GM12874 (cell line): ENCODE measurements at regions not wholly inside any gene's neighbourhood (a gene's known extent, or its start where the extent isn't known, plus 50 kb on each side); places are given as distances from the start of the nearest gene placed in this dataset.

Source experiments
- TF ChIP-seq, protein P1 (sequence below): IDR thresholded peaks from 2 replicates; pipeline ENCODE4 v1.5.1; 2011; ENCODE audit warnings: low read depth, mild to moderate bottlenecking, control low read depth, low read length, moderate library complexity; ENCODE audit not compliant: insufficient read depth

DNA sequence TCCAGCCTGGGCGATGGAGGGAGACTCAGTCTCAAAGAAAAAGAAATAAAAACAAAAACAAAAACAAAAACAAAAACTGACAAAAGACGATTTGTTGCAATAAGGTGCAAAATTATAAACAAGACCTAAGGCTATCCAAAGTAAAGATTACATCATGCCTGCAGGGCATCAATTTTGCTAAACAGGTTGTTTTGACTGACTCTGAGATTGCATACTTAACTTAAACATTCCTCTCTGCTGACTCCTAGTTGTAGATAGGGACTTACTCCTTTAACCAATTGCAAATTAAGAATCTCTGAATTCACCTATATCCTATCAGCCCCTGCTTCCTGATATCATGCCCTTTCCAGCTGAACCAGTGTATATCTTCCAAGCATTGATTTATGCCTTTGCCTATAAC lies 2687.3 kb downstream of the PCDH7 start:
- TF ChIP-seq, protein P1, sequence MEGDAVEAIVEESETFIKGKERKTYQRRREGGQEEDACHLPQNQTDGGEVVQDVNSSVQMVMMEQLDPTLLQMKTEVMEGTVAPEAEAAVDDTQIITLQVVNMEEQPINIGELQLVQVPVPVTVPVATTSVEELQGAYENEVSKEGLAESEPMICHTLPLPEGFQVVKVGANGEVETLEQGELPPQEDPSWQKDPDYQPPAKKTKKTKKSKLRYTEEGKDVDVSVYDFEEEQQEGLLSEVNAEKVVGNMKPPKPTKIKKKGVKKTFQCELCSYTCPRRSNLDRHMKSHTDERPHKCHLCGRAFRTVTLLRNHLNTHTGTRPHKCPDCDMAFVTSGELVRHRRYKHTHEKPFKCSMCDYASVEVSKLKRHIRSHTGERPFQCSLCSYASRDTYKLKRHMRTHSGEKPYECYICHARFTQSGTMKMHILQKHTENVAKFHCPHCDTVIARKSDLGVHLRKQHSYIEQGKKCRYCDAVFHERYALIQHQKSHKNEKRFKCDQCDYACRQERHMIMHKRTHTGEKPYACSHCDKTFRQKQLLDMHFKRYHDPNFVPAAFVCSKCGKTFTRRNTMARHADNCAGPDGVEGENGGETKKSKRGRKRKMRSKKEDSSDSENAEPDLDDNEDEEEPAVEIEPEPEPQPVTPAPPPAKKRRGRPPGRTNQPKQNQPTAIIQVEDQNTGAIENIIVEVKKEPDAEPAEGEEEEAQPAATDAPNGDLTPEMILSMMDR, result no peak

DNA sequence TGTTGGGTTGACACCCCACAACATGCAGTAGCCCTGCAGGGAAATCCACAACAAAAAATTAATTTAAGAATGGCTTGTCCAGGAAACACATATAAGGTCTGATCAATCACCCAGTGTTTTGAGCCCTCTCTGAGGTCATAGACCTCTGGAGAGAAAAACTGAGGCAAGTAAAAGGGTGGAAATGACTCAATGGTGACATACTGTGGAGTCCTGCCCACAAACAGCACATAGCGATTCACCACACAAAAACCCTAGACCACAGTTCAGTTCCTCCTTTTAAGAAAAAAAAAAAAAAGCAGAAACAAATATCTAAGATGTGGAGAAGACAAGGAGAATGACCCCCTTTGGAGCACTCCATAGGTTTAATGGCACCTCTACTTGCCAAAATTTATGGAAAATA lies 2691.0 kb downstream of the PCDH7 start:
- TF ChIP-seq, protein P1, result no peak

DNA sequence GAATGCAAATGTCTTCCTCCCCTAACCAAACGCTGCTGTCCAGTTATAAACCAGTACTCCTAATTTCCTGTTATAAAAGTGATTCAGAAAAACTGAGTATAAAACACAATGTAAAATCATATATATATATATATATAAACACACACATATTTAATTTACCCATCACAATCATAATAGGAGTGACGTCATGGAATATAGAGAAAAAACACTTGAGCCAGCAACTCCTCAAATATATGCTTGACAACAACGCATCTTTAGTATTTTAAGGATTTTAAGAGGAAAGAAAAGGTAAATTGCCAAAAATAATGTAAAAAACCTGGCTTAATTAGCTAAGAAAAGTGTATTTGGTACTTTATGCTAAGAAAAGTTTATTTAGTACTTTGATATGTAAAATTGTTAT lies 2701.7 kb downstream of the PCDH7 start:
- TF ChIP-seq, protein P1, result no peak

DNA sequence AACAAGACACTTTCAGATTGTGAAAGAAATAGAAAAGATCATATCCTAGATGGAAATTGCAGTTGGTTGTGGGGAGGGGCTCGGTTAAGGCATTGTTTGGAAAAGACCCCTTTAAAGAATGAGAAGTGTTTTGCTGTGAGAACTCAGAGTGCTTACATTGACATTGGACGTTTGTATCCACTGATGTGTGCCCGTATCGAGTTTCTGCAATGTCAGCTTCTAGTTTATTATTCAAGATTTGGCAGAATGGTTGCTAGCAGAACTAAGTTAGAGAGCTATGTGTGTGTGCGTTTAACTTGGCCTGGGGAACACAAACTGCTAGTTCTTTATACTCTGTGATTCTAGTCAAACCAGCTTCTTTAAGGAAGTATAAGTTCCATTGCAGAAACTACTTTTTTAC lies 2702.5 kb downstream of the PCDH7 start:
- TF ChIP-seq, protein P1, result no peak

DNA sequence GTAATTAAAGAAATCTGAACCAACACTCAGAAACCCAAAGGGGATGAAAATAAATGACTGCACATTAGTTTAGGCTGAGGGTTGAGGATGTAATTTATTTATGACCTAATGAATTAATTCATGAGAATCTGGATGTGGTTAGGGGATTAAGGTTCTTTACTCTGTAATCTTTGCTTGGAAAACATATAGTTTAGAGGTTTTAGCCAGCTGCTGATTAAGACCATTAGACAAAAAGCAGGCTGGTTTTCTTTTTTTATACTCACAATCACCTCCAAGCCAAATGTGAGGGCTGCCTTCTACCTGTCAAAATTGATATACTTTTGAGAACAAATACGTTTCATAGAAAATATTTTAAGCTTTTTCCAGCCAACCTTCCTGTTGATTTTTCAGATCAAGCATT lies 2705.8 kb downstream of the PCDH7 start:
- TF ChIP-seq, protein P1, result no peak

DNA sequence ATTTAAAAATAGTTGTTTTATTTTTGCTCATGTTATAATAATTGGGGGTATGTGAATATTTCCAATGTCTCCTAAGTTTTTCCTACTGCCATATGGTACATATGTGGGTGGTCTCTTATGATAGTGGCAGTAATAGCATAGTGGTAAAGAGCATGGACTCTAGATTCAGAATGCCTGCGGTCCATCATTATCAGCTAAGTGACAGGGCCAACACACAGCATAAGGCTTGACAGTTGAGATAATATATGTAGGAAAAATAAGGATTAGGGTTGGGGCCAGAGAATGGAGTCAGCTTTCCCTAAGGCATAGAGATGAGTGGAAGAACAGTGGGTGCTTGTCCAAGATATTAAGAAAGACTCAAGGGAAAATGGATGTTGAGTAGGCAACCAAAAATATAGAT lies 2707.5 kb downstream of the PCDH7 start:
- TF ChIP-seq, protein P1, result no peak

DNA sequence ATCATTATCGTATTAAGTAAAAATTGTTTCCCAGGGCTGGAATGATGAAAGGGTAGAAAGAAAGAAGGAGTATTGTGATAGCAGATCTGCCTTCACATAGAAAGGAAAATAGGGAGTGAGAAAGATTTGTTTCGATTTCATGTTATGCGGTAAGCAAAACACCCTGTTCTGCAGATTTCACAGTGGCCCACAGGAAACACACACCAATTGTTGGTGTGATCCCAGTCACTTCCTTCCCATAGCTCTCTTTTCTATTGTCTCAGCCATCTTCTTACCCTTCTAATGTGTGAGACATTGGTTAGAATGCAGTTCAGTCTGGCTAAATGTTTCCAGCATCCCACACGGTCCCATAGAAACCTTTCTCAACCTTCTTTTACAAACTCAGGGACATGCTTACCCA lies 2709.8 kb downstream of the PCDH7 start:
- TF ChIP-seq, protein P1, result no peak

DNA sequence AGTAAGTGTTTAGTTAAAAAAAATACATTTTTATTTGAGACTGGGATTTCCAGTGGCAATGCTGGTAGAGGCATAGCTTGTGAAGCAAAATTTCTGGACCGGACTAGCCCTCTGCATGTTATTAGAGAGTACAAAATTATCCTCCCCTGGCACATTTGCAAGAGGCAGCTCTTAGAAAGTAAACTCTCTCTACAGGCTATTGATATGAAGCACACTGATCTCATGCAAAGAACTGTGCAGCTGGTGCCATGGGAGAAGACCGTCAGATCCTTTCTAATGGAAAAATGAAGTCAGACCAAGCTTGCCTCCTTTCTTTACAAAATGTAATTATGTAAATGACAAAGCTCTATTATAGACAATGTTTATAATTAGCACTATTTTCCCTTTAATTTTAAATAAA lies 2717.2 kb downstream of the PCDH7 start:
- TF ChIP-seq, protein P1, result no peak
